GM13977 (cell line): ENCODE measurements at regions not wholly inside any gene's neighbourhood (a gene's known extent, or its start where the extent isn't known, plus 50 kb on each side); places are given as distances from the start of the nearest gene placed in this dataset.
"Not testable (repeated sequence)": the region's sequence is repeated elsewhere in the genome, so short reads cannot be mapped to it uniquely, and the experiment has no call there.

ENCODE experiments used
- DNase-seq: peaks from one replicate; pipeline ENCODE4 v3.0.0; 2012; ENCODE audit warnings: low spot score
- in situ Hi-C: fragments of 300-500 bp; cut with MboI; formaldehyde crosslinking; loops from one replicate; pipeline ENCODE4 v1.12.0; 2022; ENCODE audit warnings: low sequenced_read_pairs, low pct_unique_long_range_greater_than_20kb, mixed read lengths, inconsistent platforms; ENCODE audit not compliant: unreplicated experiment
- TF ChIP-seq, protein P1 (sequence below): IDR thresholded peaks from 2 replicates; pipeline ENCODE4 v1.5.1; 2012; ENCODE audit warnings: mild to moderate bottlenecking, control low read depth; ENCODE audit not compliant: insufficient read depth; ENCODE audit errors: extremely low read depth, missing control alignments

DNA sequence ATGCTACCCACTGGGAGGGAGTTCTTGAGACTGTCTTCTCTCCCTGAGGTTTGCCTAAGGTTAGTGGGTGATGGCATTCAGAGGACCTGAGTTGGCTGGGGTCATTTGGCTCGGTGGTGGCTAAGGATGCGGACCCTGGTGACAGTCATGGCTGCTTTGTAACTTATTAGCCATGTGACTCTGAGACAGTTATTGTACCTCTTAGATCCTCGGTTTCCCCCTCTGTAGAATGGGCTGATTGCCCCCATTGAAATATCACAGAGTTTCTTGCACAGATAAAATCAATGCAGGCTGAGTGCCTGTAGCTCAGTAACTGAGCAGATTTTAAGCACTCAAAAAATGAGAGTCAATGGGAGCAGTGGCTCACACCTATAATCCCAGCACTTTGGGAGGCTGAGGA, 96.7 kb upstream of the MED13L start:
- in situ Hi-C loops, result no loop called here
- no peak for DNase-seq
- TF ChIP-seq, protein P1, sequence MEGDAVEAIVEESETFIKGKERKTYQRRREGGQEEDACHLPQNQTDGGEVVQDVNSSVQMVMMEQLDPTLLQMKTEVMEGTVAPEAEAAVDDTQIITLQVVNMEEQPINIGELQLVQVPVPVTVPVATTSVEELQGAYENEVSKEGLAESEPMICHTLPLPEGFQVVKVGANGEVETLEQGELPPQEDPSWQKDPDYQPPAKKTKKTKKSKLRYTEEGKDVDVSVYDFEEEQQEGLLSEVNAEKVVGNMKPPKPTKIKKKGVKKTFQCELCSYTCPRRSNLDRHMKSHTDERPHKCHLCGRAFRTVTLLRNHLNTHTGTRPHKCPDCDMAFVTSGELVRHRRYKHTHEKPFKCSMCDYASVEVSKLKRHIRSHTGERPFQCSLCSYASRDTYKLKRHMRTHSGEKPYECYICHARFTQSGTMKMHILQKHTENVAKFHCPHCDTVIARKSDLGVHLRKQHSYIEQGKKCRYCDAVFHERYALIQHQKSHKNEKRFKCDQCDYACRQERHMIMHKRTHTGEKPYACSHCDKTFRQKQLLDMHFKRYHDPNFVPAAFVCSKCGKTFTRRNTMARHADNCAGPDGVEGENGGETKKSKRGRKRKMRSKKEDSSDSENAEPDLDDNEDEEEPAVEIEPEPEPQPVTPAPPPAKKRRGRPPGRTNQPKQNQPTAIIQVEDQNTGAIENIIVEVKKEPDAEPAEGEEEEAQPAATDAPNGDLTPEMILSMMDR, result no peak

DNA sequence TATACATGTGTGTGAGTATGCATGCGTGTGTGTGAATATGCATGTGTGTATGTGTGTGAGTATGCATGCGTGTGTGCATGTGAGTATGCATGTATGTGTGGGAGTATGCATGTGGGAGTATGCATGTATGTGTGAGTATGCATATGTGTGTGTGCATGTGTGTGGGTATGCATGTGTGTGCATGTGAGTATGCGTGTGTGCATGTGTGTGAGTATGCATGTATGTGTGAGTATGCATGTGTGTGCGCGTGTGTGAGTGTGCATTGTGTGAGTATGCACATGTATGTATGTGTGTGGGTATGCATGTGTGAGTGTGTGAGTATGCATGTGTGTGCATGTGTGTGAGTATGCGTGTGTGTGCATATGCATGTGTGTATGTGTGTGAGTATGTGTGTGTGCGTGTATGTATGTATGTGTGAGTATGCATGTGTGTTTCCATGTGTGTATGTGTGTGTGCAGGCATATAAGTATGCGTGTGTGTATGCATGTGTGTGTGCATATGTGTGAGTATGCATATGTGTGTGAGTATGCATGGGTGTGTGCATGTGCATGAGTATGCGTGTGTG, 97.9 kb upstream of the MED13L start:
- TF ChIP-seq, protein P1, result no peak
- no peak for DNase-seq
- in situ Hi-C loops, result no loop called here

DNA sequence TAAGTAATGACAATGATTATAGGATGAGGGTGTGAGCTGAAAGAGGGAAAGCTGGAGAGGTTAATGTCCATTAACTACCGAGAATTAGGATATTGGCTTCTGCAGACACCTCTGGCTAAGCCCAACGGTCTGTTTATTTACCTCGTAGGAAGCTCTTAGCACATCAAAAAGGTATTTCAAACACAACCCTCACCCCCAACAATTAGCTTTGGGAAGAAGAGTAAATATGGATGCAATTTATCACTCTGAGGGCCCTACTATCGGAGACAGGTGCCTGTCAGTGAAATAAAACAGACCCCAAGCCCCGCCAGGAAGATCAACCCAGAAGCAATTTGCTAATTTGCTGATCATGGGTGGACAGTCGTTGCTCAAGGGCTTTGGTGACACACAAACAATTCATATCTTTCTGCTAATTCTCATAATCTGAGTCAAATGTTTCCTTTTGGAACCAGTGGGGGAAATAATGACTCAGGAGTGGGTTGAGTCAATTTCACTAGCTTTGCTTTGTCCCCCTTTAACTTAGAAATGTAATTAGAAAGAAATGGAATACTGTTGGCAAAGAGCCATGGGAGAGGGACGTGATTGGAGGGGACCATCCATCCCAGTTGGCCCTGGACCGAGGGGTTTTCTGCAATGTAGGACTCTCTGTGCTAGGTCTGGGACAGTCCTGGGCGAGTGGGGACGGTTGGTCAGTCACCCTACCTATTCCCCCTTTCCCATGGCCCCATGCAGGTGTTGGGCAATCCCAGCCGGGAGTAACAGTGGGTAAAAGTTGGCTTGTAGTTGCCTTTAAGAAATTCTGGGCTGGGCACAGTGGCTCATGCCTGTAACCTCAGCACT, 99.1 kb upstream of the MED13L start:
- in situ Hi-C loops, result no loop called here
- TF ChIP-seq, protein P1, result no peak
- DNase-seq, result no peak

DNA sequence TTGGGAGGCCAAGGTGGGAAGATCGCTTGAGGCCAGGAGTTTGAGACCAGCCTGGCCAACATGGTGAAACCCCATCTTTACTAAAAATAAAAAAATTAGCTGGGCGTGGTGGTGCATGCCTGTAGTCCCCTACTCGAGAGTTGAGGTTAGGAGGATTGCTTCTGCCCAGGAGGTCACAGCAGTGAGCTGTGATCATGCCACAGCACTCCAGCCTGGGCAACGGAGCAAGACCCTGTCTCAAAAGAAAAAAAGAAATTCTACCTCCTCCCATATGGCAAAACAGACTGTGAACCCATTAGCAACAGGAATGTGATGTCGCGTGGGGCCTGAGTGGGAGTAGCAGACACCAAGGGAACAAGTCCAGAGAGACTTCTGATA, 99.7 kb upstream of the MED13L start:
- in situ Hi-C loops, DNase-seq: not testable (repeated sequence)

GRCh38 chr12:116378002-116378401, 100.5 kb upstream of the MED13L start:
- TF ChIP-seq, protein P1, result no peak
- no peak for DNase-seq
- in situ Hi-C loops, result no loop called here

GRCh38 chr12:116380108-116380507, 102.6 kb upstream of the MED13L start:
- TF ChIP-seq, protein P1, result no peak
- in situ Hi-C loops, result no loop called here
- no peak for DNase-seq

GRCh38 chr12:116380740-116381139, 103.2 kb upstream of the MED13L start:
- DNase-seq, in situ Hi-C loops: not testable (repeated sequence)
